ENCODE measurements at regions not wholly inside any gene's neighbourhood (a gene's known extent, or its start where the extent isn't known, plus 50 kb on each side); places are given as distances from the start of the nearest gene placed in this dataset.

- Histone ChIP-seq H2AFZ (ENCODE audit: low read depth, low read length) (no peak overlapping the region), H3K36me3 (ENCODE audit: insufficient read depth, low read length) (no peaks in the 10 kb centered on the region), H3F3A (ENCODE audit: insufficient read depth, low read length, poor library complexity, severe bottlenecking) (no peaks in the 10 kb centered on the region), H3K79me2 (replicated peaks; ENCODE audit: insufficient read depth, low read length) (no peaks in the 10 kb centered on the region), H3K9me3 (ENCODE audit: low read length) (no peaks in the 10 kb centered on the region), H3K9me2 (ENCODE audit: insufficient read depth, low read length) (no peaks in the 10 kb centered on the region), H3K9ac (ENCODE audit: low read length) (no peak overlapping the region), H3K4me2 (ENCODE audit: low read length) (no peak overlapping the region), H3K27ac (ENCODE audit: low read length) (no peak overlapping the region), H3K27me3 (ENCODE audit: insufficient read depth, low read depth, low read length) (no peaks in the 10 kb centered on the region), H4K20me1 (ENCODE audit: insufficient read depth) (no peaks in the 10 kb centered on the region), H3K4me3 (ENCODE audit: low read length) (no peak overlapping the region)
- TF ChIP-seq SMC3 (conservative IDR thresholded peaks at IDR 0.05; ENCODE audit: poor library complexity) (no peak), POLR2AphosphoS5 (IDR thresholded peaks at IDR 0.05) (no peak), RAD21 (conservative IDR thresholded peaks at IDR 0.05) (no peak), REST (IDR thresholded peaks at IDR 0.05; ENCODE audit: borderline replicate concordance) (no peak), CTCF (IDR thresholded peaks at IDR 0.05; ENCODE audit: poor library complexity, severe bottlenecking) (no peak), MXI1 (conservative IDR thresholded peaks at IDR 0.05; ENCODE audit: poor library complexity, severe bottlenecking) (no peak), TAF1 (IDR thresholded peaks at IDR 0.05; ENCODE audit: low read depth) (no peak), EP300 (conservative IDR thresholded peaks at IDR 0.05; ENCODE audit: poor library complexity, severe bottlenecking) (no peak), EZH2 (IDR thresholded peaks at IDR 0.05; ENCODE audit: borderline replicate concordance, insufficient read depth, low read length, poor library complexity, severe bottlenecking) (no peak)
These were observed 190.8 kb upstream of the CNTN4 start for GRCh38 chr3:1907911-1908310.

GRCh38 chr3:1908651-1909445 is 189.8 kb upstream of the CNTN4 start:
- H3K27me3 ChIP-seq (ENCODE audit: insufficient read depth, low read depth, low read length): no peaks in the 10 kb centered on the region
- TF ChIP-seq TAF1 (IDR thresholded peaks at IDR 0.05; ENCODE audit: low read depth) (no peak), CTCF (IDR thresholded peaks at IDR 0.05; ENCODE audit: poor library complexity, severe bottlenecking) (no peak), EP300 (conservative IDR thresholded peaks at IDR 0.05; ENCODE audit: poor library complexity, severe bottlenecking) (no peak), RAD21 (conservative IDR thresholded peaks at IDR 0.05) (no peak), EZH2 (IDR thresholded peaks at IDR 0.05; ENCODE audit: borderline replicate concordance, insufficient read depth, low read length, poor library complexity, severe bottlenecking) (no peak), POLR2AphosphoS5 (IDR thresholded peaks at IDR 0.05) (no peak), MXI1 (conservative IDR thresholded peaks at IDR 0.05; ENCODE audit: poor library complexity, severe bottlenecking) (no peak)
- H3K9me3 ChIP-seq (ENCODE audit: low read length): no peaks in the 10 kb centered on the region
- no peaks in the 10 kb centered on the region for H3K9me2 ChIP-seq (ENCODE audit: insufficient read depth, low read length)
- H3K36me3 ChIP-seq (ENCODE audit: insufficient read depth, low read length): no peaks in the 10 kb centered on the region
- H2AFZ ChIP-seq (ENCODE audit: low read depth, low read length): no peak overlapping the region
- no peaks in the 10 kb centered on the region for H4K20me1 ChIP-seq (ENCODE audit: insufficient read depth)
- H3K79me2 ChIP-seq (replicated peaks; ENCODE audit: insufficient read depth, low read length): no peaks in the 10 kb centered on the region
- H3K27ac ChIP-seq (ENCODE audit: low read length): no peak overlapping the region
- no peak overlapping the region for H3K4me3 ChIP-seq (ENCODE audit: low read length)
- H3K4me2 ChIP-seq (ENCODE audit: low read length): no peak overlapping the region
- H3F3A ChIP-seq (ENCODE audit: insufficient read depth, low read length, poor library complexity, severe bottlenecking): no peaks in the 10 kb centered on the region
- no peak overlapping the region for H3K9ac ChIP-seq (ENCODE audit: low read length)
